Testis (tissue), 2 donors: ENCODE measurements at regions not wholly inside any gene's neighbourhood (a gene's known extent, or its start where the extent isn't known, plus 50 kb on each side); places are given as distances from the start of the nearest gene placed in this dataset.

Experiments used
- CTCF ChIP-seq, 3 experiments: fragments of 450-650 bp in 2 of 3; fragments of 200-600 bp in 1 of 3; sonication (generic) in 1 of 3; IDR thresholded peaks; one replicate each; pipeline ENCODE4 v1.5.1; 2016 to 2019; ENCODE audit warnings: antibody characterized with exemption in 3 of 3, mild to moderate bottlenecking in 2 of 3, moderate library complexity in 1 of 3
- POLR2A ChIP-seq: fragments of 450-650 bp; IDR thresholded peaks from one replicate; pipeline ENCODE4 v1.6.1; 2017; ENCODE audit warnings: antibody characterized with exemption, mild to moderate bottlenecking, moderate library complexity

GRCh38 chr2:104434966-104435365, 418.9 kb upstream of the POU3F3 start:
- TF ChIP-seq CTCF (IDR thresholded peaks at IDR 0.05) (no peak), POLR2A (no peak)
